ENCODE measurements at regions not wholly inside any gene's neighbourhood (a gene's known extent, or its start where the extent isn't known, plus 50 kb on each side); places are given as distances from the start of the nearest gene placed in this dataset.

- no peak for DNase-seq
Observed at GRCh38 chr4:156710365-156711192, 261.0 kb downstream of the PDGFC start.

- no peak for DNase-seq
Observed at GRCh38 chr4:156705311-156705710, 266.3 kb downstream of the PDGFC start.

- DNase-seq: no peak
Observed at GRCh38 chr4:156695163-156695562, 276.4 kb downstream of the PDGFC start.

GRCh38 chr4:156694413-156694812, 277.2 kb downstream of the PDGFC start:
- no peak for DNase-seq

GRCh38 chr4:156693557-156693956, 278.0 kb downstream of the PDGFC start:
- DNase-seq: no peak

- no peak for DNase-seq
Observed at GRCh38 chr4:156692016-156692415, 279.6 kb downstream of the PDGFC start.

GRCh38 chr4:156690572-156690971, 281.0 kb downstream of the PDGFC start:
- no peak for DNase-seq

- no peak for DNase-seq
Observed at GRCh38 chr4:156686120-156686519, 285.5 kb downstream of the PDGFC start.

GRCh38 chr4:156685308-156685707, 286.3 kb downstream of the PDGFC start:
- no peak for DNase-seq

- no peak for DNase-seq
Observed at GRCh38 chr4:156677656-156678055, 293.9 kb downstream of the PDGFC start.

GRCh38 chr4:156677131-156677531, 294.5 kb downstream of the PDGFC start:
- no peak for DNase-seq

- no peak for DNase-seq
Observed at GRCh38 chr4:156676116-156676851, 295.3 kb downstream of the PDGFC start.

GRCh38 chr4:156673483-156673882, 298.1 kb downstream of the PDGFC start:
- DNase-seq: no peak

GRCh38 chr4:156672492-156673305, 298.9 kb downstream of the PDGFC start:
- DNase-seq: no peak

GRCh38 chr4:156665780-156666366, 305.7 kb downstream of the PDGFC start:
- no peak for DNase-seq

GRCh38 chr4:156663663-156664062, 307.9 kb downstream of the PDGFC start:
- DNase-seq: no peak

GRCh38 chr4:156662921-156663320, 308.7 kb downstream of the PDGFC start:
- DNase-seq: no peak

- no peak for DNase-seq
Observed at GRCh38 chr4:156661555-156661954, 310.0 kb downstream of the PDGFC start.

GRCh38 chr4:156660465-156660864, 311.1 kb downstream of the PDGFC start:
- no peak for DNase-seq

- no peak for DNase-seq
Observed at GRCh38 chr4:156659983-156660382, 311.6 kb downstream of the PDGFC start.

- DNase-seq: no peak
Observed at GRCh38 chr4:156659570-156659969, 312.0 kb downstream of the PDGFC start.

GRCh38 chr4:156656896-156657295, 314.7 kb downstream of the PDGFC start:
- no peak for DNase-seq

- no peak for DNase-seq
Observed at GRCh38 chr4:156654410-156654809, 317.2 kb downstream of the PDGFC start.
